Esophagus (tissue), 2 donors: ENCODE measurements at regions not wholly inside any gene's neighbourhood (a gene's known extent, or its start where the extent isn't known, plus 50 kb on each side); places are given as distances from the start of the nearest gene placed in this dataset.

Source experiments
- H3K27ac ChIP-seq, 2 donors: one replicate each; pipeline ENCODE4 v1.5.1; 2013; ENCODE audit warnings: low read depth in 2 of 2, mild to moderate bottlenecking in 2 of 2, inconsistent platforms in 1 of 2, low read length in 1 of 2, moderate library complexity in 1 of 2
- H3K27me3 ChIP-seq, 2 donors: one replicate each; pipeline ENCODE4 v1.6.1; 2013; ENCODE audit warnings: low read length in 2 of 2, control low read depth in 1 of 2, mild to moderate bottlenecking in 1 of 2; ENCODE audit not compliant: insufficient read depth in 2 of 2, control insufficient read depth in 1 of 2
- H3K36me3 ChIP-seq, 2 donors: one replicate each; pipeline ENCODE4 v1.6.1; 2013; ENCODE audit warnings: low read length in 1 of 2; ENCODE audit not compliant: control insufficient read depth in 2 of 2, insufficient read depth in 2 of 2
- H3K4me1 ChIP-seq, 2 donors: one replicate each; pipeline ENCODE4 v1.6.1; 2013; ENCODE audit warnings: low read length in 1 of 2; ENCODE audit not compliant: control insufficient read depth in 2 of 2, insufficient read depth in 2 of 2
- H3K4me3 ChIP-seq, 2 donors: one replicate each; pipeline ENCODE4 v1.5.1; 2013; ENCODE audit warnings: low read length in 2 of 2, mild to moderate bottlenecking in 2 of 2, low read depth in 1 of 2, moderate library complexity in 1 of 2
- H3K9me3 ChIP-seq, 2 donors: one replicate each; pipeline ENCODE4 v1.6.1; 2013; ENCODE audit warnings: mild to moderate bottlenecking in 2 of 2, low read depth in 1 of 2, low read length in 1 of 2, moderate library complexity in 1 of 2; ENCODE audit not compliant: control insufficient read depth in 2 of 2, insufficient read depth in 1 of 2
- WGBS, 2 donors: extraction: QIAGEN DNeasy Blood & Tissue Kit; methylation state at CpG; one replicate each; pipeline ENCODE4 v1.1.7; 2013; 5-methylcytosine and 5-hydroxymethylcytosine counted together
- donor health status: healthy with polysubstance abuse.
- donor health status: Bipolar disorder and iron deficiency.

- Histone ChIP-seq H3K36me3 (no peaks in the 10 kb centered on the region), H3K4me1 (peaks cover 0 to 5% of the 10 kb centered on the region in 2 donors), H3K9me3 (no peaks in the 10 kb centered on the region), H3K27ac (no peak overlapping the region), H3K4me3 (no peak overlapping the region), H3K27me3 (no peaks in the 10 kb centered on the region)
- WGBS, 2 donors, result 89 to 90% methylated on average over 16 of the region's 16 CpGs
These were observed 416.1 kb downstream of the MN1 start for GRCh38 chr22:27385261-27385998.

- H3K4me1 ChIP-seq, result peaks cover 0 to 5% of the 10 kb centered on the region in 2 donors
- WGBS, 2 donors, result 55 to 67% methylated on average over 7 of the region's 7 CpGs
These were observed 415.4 kb downstream of the MN1 start for GRCh38 chr22:27386186-27386585.

GRCh38 chr22:27387561-27387960, 414.0 kb downstream of the MN1 start:
- Histone ChIP-seq H3K9me3 (no peaks in the 10 kb centered on the region), H3K27ac (no peak overlapping the region), H3K4me1 (peaks cover 0 to 5% of the 10 kb centered on the region in 2 donors), H3K27me3 (no peaks in the 10 kb centered on the region), H3K36me3 (no peaks in the 10 kb centered on the region), H3K4me3 (no peak overlapping the region)
- WGBS, 2 donors, result 32 to 35% methylated on average over 6 of the region's 6 CpGs

More at GRCh38 chr22:27386186-27386585, 415.4 kb downstream of the MN1 start:
- Histone ChIP-seq H3K9me3 (no peaks in the 10 kb centered on the region), H3K27ac (no peak overlapping the region), H3K36me3 (no peaks in the 10 kb centered on the region), H3K4me3 (no peak overlapping the region), H3K27me3 (no peaks in the 10 kb centered on the region)

- H3K27me3 ChIP-seq, result no peaks in the 10 kb centered on the region
- peaks cover 0 to 5% of the 10 kb centered on the region in 2 donors for H3K4me1 ChIP-seq
- no peaks in the 10 kb centered on the region for H3K9me3 ChIP-seq
- 80 to 87% methylated on average over 3 of the region's 3 CpGs for WGBS, 2 donors
- H3K36me3 ChIP-seq, result no peaks in the 10 kb centered on the region
- no peak overlapping the region for H3K4me3 ChIP-seq
- H3K27ac ChIP-seq, result no peak overlapping the region
These were observed 413.4 kb downstream of the MN1 start for GRCh38 chr22:27388090-27388600.

GRCh38 chr22:27389727-27390075, 411.9 kb downstream of the MN1 start:
- no peaks in the 10 kb centered on the region for H3K36me3 ChIP-seq
- peaks cover 0 to 5% of the 10 kb centered on the region in 2 donors for H3K4me1 ChIP-seq
- no peak overlapping the region for H3K4me3 ChIP-seq
- no peaks in the 10 kb centered on the region for H3K27me3 ChIP-seq
- no peak overlapping the region for H3K27ac ChIP-seq
- H3K9me3 ChIP-seq, result no peaks in the 10 kb centered on the region
- 75 to 88% methylated on average over 2 of the region's 2 CpGs for WGBS, 2 donors

GRCh38 chr22:27391092-27391770, 410.3 kb downstream of the MN1 start:
- H3K27me3 ChIP-seq, result no peaks in the 10 kb centered on the region
- H3K4me3 ChIP-seq, result no peak overlapping the region
- H3K9me3 ChIP-seq, result no peaks in the 10 kb centered on the region
- H3K4me1 ChIP-seq, result peaks cover 0 to 2% of the 10 kb centered on the region in 2 donors
- H3K27ac ChIP-seq, result no peak overlapping the region
- 37 to 49% methylated on average over 7 of the region's 7 CpGs for WGBS, 2 donors
- no peaks in the 10 kb centered on the region for H3K36me3 ChIP-seq

GRCh38 chr22:27393371-27393770, 408.2 kb downstream of the MN1 start:
- no peak overlapping the region for H3K27ac ChIP-seq
- no peaks in the 10 kb centered on the region for H3K27me3 ChIP-seq
- H3K36me3 ChIP-seq, result no peaks in the 10 kb centered on the region
- H3K9me3 ChIP-seq, result no peaks in the 10 kb centered on the region
- H3K4me3 ChIP-seq, result no peak overlapping the region
- H3K4me1 ChIP-seq, result no peaks in the 10 kb centered on the region
- WGBS, 2 donors, result 88 to 90% methylated on average over 4 of the region's 4 CpGs

GRCh38 chr22:27394806-27395404, 406.7 kb downstream of the MN1 start:
- Histone ChIP-seq H3K27ac (no peak overlapping the region), H3K4me3 (no peak overlapping the region), H3K36me3 (no peaks in the 10 kb centered on the region), H3K4me1 (no peaks in the 10 kb centered on the region), H3K27me3 (no peaks in the 10 kb centered on the region), H3K9me3 (no peaks in the 10 kb centered on the region)
- 91 to 93% methylated on average over 3 of the region's 3 CpGs for WGBS, 2 donors

GRCh38 chr22:27397036-27397953, 404.3 kb downstream of the MN1 start:
- H3K27me3 ChIP-seq, result no peaks in the 10 kb centered on the region
- no peaks in the 10 kb centered on the region for H3K36me3 ChIP-seq
- no peaks in the 10 kb centered on the region for H3K9me3 ChIP-seq
- no peaks in the 10 kb centered on the region for H3K4me1 ChIP-seq
- H3K27ac ChIP-seq, result no peak overlapping the region
- no peak overlapping the region for H3K4me3 ChIP-seq
- WGBS, 2 donors, result 79 to 82% methylated on average over 6 of the region's 6 CpGs
